ENCODE measurements at regions not wholly inside any gene's neighbourhood (a gene's known extent, or its start where the extent isn't known, plus 50 kb on each side); places are given as distances from the start of the nearest gene placed in this dataset.

DNA sequence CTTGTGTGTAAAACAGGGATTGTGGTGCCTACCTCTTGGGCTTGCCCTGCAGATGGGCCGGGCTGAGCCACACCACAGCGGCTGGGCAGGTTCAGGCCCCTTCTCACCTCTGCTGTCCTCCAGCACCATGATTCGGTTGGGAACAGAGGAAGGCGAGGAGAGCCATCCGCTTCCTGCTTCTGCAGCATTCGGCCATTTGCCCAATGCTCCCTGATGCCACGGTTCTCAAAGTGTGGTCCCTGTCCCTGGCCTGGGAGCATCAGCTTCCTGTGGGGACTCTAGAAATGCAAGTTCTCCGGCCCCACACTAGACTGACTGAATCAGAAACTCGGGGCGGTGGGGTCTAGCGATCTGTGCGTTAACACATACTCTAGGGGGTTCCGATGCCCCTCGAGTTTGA lies 65.1 kb downstream of the RRM2 start:
- Mint-ChIP-seq H3K4me1 (ENCODE audit: low read depth) (no peaks in the 10 kb centered on the region), H3K4me3 (ENCODE audit: low read depth) (no peak overlapping the region), H3K27ac (no peak overlapping the region), H3K9me3 (ENCODE audit: low read depth) (peaks cover 8% of the 10 kb centered on the region), H3K36me3 (ENCODE audit: insufficient read depth) (no peaks in the 10 kb centered on the region), H3K27me3 (no peaks in the 10 kb centered on the region)
- TF ChIP-seq, protein P1, sequence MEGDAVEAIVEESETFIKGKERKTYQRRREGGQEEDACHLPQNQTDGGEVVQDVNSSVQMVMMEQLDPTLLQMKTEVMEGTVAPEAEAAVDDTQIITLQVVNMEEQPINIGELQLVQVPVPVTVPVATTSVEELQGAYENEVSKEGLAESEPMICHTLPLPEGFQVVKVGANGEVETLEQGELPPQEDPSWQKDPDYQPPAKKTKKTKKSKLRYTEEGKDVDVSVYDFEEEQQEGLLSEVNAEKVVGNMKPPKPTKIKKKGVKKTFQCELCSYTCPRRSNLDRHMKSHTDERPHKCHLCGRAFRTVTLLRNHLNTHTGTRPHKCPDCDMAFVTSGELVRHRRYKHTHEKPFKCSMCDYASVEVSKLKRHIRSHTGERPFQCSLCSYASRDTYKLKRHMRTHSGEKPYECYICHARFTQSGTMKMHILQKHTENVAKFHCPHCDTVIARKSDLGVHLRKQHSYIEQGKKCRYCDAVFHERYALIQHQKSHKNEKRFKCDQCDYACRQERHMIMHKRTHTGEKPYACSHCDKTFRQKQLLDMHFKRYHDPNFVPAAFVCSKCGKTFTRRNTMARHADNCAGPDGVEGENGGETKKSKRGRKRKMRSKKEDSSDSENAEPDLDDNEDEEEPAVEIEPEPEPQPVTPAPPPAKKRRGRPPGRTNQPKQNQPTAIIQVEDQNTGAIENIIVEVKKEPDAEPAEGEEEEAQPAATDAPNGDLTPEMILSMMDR (IDR thresholded peaks at IDR 0.05; ENCODE audit: unreplicated experiment): no peak
- DNase-seq (ENCODE audit: low spot score, unreplicated experiment): no peak

DNA sequence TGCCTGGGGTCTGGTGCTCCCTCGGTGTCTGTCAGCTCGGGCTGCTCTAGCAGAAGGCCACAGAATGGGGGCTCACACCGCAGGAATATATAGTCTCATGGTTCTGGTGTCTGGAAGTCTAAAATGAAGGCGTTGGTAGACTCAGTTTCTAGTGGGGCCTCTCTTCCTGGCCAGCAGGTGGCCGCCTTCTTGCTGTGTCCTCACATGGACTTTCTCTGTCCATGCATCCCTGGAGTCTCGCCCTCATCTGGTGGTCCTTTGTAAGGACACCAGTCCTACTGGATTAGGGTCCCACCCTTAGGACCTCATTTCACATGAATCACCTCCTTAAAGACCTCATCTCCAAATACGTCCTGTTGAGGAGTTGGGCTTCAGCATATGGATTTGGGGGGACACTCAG lies 65.7 kb downstream of the RRM2 start:
- no peak overlapping the region for H3K4me3 Mint-ChIP-seq (ENCODE audit: low read depth)
- no peaks in the 10 kb centered on the region for H3K36me3 Mint-ChIP-seq (ENCODE audit: insufficient read depth)
- no peak overlapping the region for H3K27ac Mint-ChIP-seq
- no peaks in the 10 kb centered on the region for H3K27me3 Mint-ChIP-seq
- peak; percentile 38 for DNase-seq (ENCODE audit: low spot score, unreplicated experiment)
- peaks cover 8% of the 10 kb centered on the region for H3K9me3 Mint-ChIP-seq (ENCODE audit: low read depth)
- H3K4me1 Mint-ChIP-seq (ENCODE audit: low read depth): no peaks in the 10 kb centered on the region
- TF ChIP-seq, protein P1 (IDR thresholded peaks at IDR 0.05; ENCODE audit: unreplicated experiment): peak; percentile 77

DNA sequence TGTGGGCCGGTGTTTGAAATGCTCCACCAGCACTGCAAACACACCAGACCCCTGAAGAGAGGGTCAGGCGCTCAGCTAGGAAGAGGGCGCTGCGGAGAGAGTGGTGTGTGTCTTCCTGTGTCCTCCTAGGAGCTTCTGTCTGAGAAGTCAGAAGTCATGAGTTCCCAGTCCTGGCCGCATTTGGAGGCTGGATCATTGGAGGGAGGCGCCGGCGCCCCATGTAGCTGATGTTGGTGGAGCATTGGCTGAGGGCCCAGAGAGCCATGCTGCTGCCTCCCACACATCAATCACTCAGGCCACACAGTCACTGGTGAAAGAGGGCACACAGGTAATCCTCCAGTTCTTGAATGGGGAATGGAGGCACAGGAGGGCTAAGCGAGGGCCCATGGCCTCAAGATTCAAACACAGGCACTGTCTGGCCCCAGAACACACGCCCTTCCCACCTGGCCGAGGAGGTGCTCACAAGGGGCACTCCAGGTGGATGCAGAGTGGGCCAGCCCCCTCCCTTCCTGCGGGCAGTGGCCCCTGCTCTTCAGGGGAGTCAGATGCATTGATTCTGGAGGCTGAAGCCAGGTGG lies 66.3 kb downstream of the RRM2 start:
- TF ChIP-seq, protein P1 (IDR thresholded peaks at IDR 0.05; ENCODE audit: unreplicated experiment): no peak
- no peaks in the 10 kb centered on the region for H3K36me3 Mint-ChIP-seq (ENCODE audit: insufficient read depth)
- H3K27ac Mint-ChIP-seq: no peak overlapping the region
- H3K4me3 Mint-ChIP-seq (ENCODE audit: low read depth): no peak overlapping the region
- H3K4me1 Mint-ChIP-seq (ENCODE audit: low read depth): no peaks in the 10 kb centered on the region
- H3K9me3 Mint-ChIP-seq (ENCODE audit: low read depth): peaks cover 8% of the 10 kb centered on the region
- no peak for DNase-seq (ENCODE audit: low spot score, unreplicated experiment)
- no peaks in the 10 kb centered on the region for H3K27me3 Mint-ChIP-seq

DNA sequence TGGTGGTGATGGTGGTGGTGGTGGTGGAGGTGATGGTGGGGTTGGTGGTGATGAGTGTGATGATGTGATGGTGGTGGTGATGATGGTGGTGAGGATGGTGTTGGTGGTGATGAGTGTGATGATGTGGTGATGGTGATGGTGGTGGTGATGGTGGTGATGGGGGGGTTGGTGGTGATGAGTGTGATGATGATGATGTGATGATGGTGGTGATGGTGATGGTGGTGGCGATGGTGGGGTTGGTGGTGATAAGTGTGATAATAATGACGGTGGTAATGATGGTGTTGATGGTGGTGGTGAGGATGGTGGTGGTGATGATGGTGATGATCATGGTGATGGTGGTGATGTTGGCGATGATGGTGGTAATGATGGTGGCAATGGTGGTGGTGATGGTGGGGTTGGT lies 67.7 kb downstream of the RRM2 start:
- Mint-ChIP-seq H3K27ac (no peak overlapping the region), H3K27me3 (no peaks in the 10 kb centered on the region), H3K4me3 (ENCODE audit: low read depth) (no peak overlapping the region), H3K36me3 (ENCODE audit: insufficient read depth) (no peaks in the 10 kb centered on the region), H3K4me1 (ENCODE audit: low read depth) (no peaks in the 10 kb centered on the region), H3K9me3 (ENCODE audit: low read depth) (peaks cover 8% of the 10 kb centered on the region)
- TF ChIP-seq, protein P1 (IDR thresholded peaks at IDR 0.05; ENCODE audit: unreplicated experiment): no peak
- DNase-seq (ENCODE audit: low spot score, unreplicated experiment): no peak

DNA sequence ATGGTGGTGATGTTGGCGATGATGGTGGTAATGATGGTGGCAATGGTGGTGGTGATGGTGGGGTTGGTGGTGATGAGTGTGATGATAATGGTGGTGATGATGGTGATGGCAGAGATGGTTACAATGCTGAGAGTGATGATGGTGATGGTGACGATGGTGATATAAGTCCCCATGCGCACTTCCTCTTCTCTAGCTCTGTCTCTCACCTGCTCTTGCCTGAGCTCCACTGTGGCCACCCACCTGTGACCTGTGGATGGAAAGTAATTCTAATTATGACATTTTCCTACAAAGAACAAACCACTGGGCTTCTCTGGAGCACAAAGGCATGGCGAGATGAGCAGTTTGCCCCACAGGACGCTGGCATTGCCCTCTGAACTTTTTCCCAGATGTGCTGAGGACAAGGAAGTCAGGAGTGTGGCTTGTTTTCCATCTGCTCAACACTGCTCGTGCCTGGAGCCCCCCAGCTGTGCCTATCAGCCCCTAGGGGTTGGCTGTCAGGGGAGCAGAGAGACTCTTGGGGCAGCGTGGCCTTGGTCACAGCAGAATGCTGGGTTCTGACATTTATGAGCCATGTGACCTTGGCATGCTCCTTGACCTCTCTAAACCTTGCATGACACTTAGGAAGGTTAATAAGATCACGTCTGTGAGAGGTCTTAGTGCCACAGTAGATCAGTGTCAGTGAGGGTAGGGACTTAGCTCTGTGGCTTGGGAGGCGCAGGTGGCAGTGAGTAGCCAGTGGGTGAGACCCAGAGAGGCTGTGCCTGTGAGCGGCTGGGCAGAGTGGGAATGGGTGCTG lies 68.4 kb downstream of the RRM2 start:
- H3K27me3 Mint-ChIP-seq: no peaks in the 10 kb centered on the region
- H3K36me3 Mint-ChIP-seq (ENCODE audit: insufficient read depth): no peaks in the 10 kb centered on the region
- H3K4me1 Mint-ChIP-seq (ENCODE audit: low read depth): no peaks in the 10 kb centered on the region
- H3K27ac Mint-ChIP-seq: no peak overlapping the region
- no peak for DNase-seq (ENCODE audit: low spot score, unreplicated experiment)
- TF ChIP-seq, protein P1 (IDR thresholded peaks at IDR 0.05; ENCODE audit: unreplicated experiment): no peak
- peaks cover 8% of the 10 kb centered on the region for H3K9me3 Mint-ChIP-seq (ENCODE audit: low read depth)
- no peak overlapping the region for H3K4me3 Mint-ChIP-seq (ENCODE audit: low read depth)

Measured in progenitor cell of endocrine pancreas (in vitro differentiated cells).